Cardiac fibroblast (primary cell): ENCODE measurements at regions not wholly inside any gene's neighbourhood (a gene's known extent, or its start where the extent isn't known, plus 50 kb on each side); places are given as distances from the start of the nearest gene placed in this dataset.

Experiments used
- DNase-seq, 2 donors: peaks; one replicate each; pipeline versions ENCODE4 v3.0.0 to v3.0.0-alpha.2; 2010; ENCODE audit warnings: low read depth in 2 of 2
- H3K4me3 ChIP-seq, 2 donors: replicated peaks in 1 of 2; 1 replicate in 1 of 2; 2 replicates in 1 of 2; pipeline ENCODE4 v1.5.1; 2011; ENCODE audit warnings: low read depth in 2 of 2, low read length in 2 of 2, mild to moderate bottlenecking in 2 of 2, moderate library complexity in 1 of 2
- TF ChIP-seq, protein P1 (sequence below): IDR thresholded peaks from one replicate; pipeline ENCODE4 v1.5.1; 2011; ENCODE audit warnings: low read depth, mild to moderate bottlenecking, low read length, inconsistent platforms

DNA sequence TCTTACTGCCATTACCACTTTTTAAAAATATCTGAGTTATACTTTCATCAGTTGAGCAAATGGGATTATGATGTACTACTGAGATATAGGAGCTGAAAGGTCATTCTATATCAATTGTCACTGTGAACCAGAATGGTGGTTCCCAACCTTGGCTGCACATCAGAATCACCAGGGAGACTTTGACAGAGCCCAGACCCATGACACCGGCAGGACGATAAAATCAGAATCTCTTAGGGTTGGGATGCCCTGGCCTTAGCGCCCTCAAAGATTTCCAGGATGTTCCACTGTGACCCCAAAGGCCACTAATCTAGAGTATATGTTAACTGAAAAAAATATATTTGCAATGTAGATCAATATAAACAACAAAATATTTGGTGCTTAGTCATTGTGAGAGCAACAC lies 355.1 kb downstream of the LIG4 start:
- H3K4me3 ChIP-seq = no peak overlapping the region
- TF ChIP-seq, protein P1, sequence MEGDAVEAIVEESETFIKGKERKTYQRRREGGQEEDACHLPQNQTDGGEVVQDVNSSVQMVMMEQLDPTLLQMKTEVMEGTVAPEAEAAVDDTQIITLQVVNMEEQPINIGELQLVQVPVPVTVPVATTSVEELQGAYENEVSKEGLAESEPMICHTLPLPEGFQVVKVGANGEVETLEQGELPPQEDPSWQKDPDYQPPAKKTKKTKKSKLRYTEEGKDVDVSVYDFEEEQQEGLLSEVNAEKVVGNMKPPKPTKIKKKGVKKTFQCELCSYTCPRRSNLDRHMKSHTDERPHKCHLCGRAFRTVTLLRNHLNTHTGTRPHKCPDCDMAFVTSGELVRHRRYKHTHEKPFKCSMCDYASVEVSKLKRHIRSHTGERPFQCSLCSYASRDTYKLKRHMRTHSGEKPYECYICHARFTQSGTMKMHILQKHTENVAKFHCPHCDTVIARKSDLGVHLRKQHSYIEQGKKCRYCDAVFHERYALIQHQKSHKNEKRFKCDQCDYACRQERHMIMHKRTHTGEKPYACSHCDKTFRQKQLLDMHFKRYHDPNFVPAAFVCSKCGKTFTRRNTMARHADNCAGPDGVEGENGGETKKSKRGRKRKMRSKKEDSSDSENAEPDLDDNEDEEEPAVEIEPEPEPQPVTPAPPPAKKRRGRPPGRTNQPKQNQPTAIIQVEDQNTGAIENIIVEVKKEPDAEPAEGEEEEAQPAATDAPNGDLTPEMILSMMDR = no peak
- no peak for DNase-seq

DNA sequence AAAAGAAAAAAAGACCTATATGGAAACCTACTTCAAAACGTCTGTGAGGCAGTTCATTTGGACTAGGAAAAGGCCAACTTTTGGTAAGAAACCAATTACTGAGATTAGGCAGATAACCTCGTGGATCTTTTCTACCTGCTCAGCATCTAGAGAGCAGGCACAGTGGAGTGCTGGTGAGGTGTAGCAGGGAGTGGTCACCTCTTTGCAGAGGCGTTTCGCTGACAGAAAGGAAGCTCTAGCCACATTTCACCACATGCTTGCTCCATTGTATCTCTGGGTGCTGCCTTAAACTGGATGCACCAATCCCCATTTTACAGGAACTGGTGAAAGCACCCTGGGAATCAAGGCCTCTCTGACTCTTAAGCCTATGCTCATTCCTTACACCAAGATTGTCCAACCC lies 360.5 kb downstream of the LIG4 start:
- TF ChIP-seq, protein P1 = no peak

DNA sequence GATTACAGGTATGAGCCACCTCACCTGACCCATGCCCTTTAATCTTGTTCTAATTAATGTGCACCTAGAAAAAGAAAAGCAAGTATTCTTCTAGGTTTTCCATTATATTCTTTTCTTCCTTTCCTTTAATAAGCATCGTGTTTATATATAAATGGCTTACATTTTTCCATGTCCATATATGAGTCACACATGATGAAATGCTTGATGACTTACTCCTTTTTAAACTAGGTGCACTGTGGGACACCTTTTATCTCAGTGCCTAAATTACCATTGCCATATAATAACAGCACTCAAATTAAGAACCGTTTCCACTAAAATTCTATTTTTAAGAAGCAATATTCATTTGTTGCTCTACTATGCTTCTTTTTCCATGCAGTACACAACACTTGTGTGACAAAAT lies 363.3 kb downstream of the LIG4 start:
- no peak for DNase-seq
- H3K4me3 ChIP-seq = no peak overlapping the region
- TF ChIP-seq, protein P1 = no peak

More for the DNA sequence above, 360.5 kb downstream of the LIG4 start:
- H3K4me3 ChIP-seq = no peak overlapping the region
- DNase-seq = no peak

DNA sequence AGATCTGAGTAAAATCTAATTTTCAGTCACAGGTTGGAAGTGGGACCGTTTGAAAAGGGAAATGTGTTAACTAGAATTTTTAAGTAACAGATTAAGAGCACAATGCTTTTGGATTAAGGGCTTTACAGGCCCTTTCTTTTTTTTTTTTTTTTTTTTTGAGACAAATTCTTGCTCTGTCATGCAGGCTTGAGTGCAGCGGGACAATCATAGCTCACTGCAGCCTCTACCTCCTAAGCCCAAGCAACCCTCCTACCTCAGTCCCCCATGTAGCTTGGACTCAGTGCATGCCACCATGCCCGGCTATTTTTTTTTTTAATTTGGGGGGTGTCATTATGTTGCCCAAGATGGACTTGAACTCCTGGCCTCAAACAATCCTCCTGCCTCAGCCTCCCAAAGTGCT lies 363.7 kb downstream of the LIG4 start:
- DNase-seq = no peak
- TF ChIP-seq, protein P1 = no peak
- no peak overlapping the region for H3K4me3 ChIP-seq

GRCh38 chr13:107847406-107847805 lies 367.9 kb downstream of the LIG4 start:
- H3K4me3 ChIP-seq = no peak overlapping the region
- TF ChIP-seq, protein P1 = no peak
- no peak for DNase-seq

DNA sequence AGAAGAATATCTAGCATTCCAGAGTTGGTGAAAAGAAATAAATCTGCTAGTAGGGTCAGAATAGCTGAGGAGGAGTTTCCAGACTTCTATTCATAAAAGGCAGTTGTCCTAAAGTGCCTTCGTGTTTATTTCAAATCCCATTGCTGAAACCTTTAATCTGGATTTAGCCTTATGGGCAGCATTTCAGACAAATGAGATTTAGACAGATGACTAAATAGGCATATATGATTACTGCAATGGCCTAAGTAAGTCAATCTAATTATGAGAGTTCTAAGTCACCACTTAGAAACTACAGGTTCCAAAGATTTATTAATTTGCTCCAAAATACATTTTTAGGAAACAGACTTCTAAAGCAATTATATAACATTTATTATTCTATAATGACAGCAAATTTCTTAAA lies 368.7 kb downstream of the LIG4 start:
- DNase-seq = no peak
- no peak overlapping the region for H3K4me3 ChIP-seq
- TF ChIP-seq, protein P1 = no peak

DNA sequence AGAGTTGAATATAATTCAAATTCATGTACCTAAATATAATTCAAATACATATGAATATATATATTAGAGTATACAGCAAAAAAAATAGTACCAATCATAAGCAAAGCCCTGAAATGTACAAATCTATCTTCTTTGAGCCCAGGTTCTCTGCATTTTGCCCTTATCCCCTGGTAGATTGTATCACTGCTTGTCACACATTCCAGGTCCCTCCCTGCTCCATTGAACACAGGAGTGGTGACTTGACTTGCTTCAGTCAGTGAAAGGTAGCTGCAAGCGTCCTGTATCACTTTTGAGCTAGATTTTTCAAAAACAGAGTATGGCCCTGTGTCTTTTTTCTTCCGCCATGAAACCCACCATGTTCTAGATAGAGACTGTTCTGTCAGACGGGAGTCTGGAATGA lies 369.4 kb downstream of the LIG4 start:
- H3K4me3 ChIP-seq = no peak overlapping the region
- DNase-seq = no peak
- TF ChIP-seq, protein P1 = no peak
